Neural cell (in vitro differentiated cells): ENCODE measurements at regions not wholly inside any gene's neighbourhood (a gene's known extent, or its start where the extent isn't known, plus 50 kb on each side); places are given as distances from the start of the nearest gene placed in this dataset.

Experiments used
- EP300 ChIP-seq: fragments of 450-650 bp; conservative IDR thresholded peaks from 2 replicates; pipeline ENCODE4 v1.6.1; 2014; ENCODE audit warnings: antibody characterized with exemption, mild to moderate bottlenecking, moderate library complexity; ENCODE audit not compliant: poor library complexity, severe bottlenecking
- EZH2 ChIP-seq: fragments of 200-600, 300-800 bp; shearing (Covaris generic), sonication (generic); IDR thresholded peaks from 2 replicates; pipeline ENCODE4 v1.6.1; 2014; ENCODE audit warnings: antibody characterized with exemption, low read length, borderline replicate concordance, mild to moderate bottlenecking; ENCODE audit not compliant: insufficient read depth, poor library complexity, severe bottlenecking
- POLR2AphosphoS5 ChIP-seq: IDR thresholded peaks from 2 replicates; pipeline ENCODE4 v1.6.1; 2012
- RAD21 ChIP-seq: fragments of 450-650 bp; conservative IDR thresholded peaks from 2 replicates; pipeline ENCODE4 v1.6.1; 2014; ENCODE audit warnings: antibody characterized with exemption, mild to moderate bottlenecking, moderate library complexity
- TAF1 ChIP-seq: IDR thresholded peaks from 2 replicates; pipeline ENCODE4 v1.6.1; 2012; ENCODE audit warnings: low read depth
- TF ChIP-seq, protein P1 (sequence below): fragments of 450-650 bp; IDR thresholded peaks from 2 replicates; pipeline ENCODE4 v1.5.1; 2014; ENCODE audit warnings: antibody characterized with exemption, mild to moderate bottlenecking, moderate library complexity; ENCODE audit not compliant: poor library complexity, severe bottlenecking

GRCh38 chr5:173806270-173807035, 81.7 kb upstream of the CPEB4 start:
- TF ChIP-seq EZH2 (no peak), TAF1 (no peak), RAD21 (no peak), EP300 (no peak), POLR2AphosphoS5 (no peak)
- TF ChIP-seq, protein P1, sequence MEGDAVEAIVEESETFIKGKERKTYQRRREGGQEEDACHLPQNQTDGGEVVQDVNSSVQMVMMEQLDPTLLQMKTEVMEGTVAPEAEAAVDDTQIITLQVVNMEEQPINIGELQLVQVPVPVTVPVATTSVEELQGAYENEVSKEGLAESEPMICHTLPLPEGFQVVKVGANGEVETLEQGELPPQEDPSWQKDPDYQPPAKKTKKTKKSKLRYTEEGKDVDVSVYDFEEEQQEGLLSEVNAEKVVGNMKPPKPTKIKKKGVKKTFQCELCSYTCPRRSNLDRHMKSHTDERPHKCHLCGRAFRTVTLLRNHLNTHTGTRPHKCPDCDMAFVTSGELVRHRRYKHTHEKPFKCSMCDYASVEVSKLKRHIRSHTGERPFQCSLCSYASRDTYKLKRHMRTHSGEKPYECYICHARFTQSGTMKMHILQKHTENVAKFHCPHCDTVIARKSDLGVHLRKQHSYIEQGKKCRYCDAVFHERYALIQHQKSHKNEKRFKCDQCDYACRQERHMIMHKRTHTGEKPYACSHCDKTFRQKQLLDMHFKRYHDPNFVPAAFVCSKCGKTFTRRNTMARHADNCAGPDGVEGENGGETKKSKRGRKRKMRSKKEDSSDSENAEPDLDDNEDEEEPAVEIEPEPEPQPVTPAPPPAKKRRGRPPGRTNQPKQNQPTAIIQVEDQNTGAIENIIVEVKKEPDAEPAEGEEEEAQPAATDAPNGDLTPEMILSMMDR: no peak
